Erythroblast (primary cell): ENCODE measurements at regions not wholly inside any gene's neighbourhood (a gene's known extent, or its start where the extent isn't known, plus 50 kb on each side); places are given as distances from the start of the nearest gene placed in this dataset.

Experiments used
- DNase-seq, 2 experiments: peaks; one replicate each; lab custom pipeline; 2025; lab: John Stamatoyannopoulos, UW
- GATA1 ChIP-seq: IDR thresholded peaks from 2 replicates; pipeline ENCODE4 v1.6.1; 2011; ENCODE audit warnings: low read depth, mild to moderate bottlenecking, control low read depth, low read length, moderate library complexity
- POLR2A ChIP-seq: IDR thresholded peaks from 2 replicates; pipeline ENCODE4 v1.6.1; 2011; ENCODE audit warnings: mild to moderate bottlenecking, low read length

- no peak for TF ChIP-seq GATA1
- TF ChIP-seq POLR2A: no peak
- no peak for DNase-seq
Observed at GRCh38 chr7:19623676-19624075, 85.2 kb downstream of the POLR1F start.

- TF ChIP-seq POLR2A (no peak), GATA1 (no peak)
- DNase-seq: no peak
Observed at GRCh38 chr7:19621740-19622139, 87.1 kb downstream of the POLR1F start.

- no peak for TF ChIP-seq POLR2A
- no peak for DNase-seq
Observed at GRCh38 chr7:19620470-19620869, 88.4 kb downstream of the POLR1F start.

GRCh38 chr7:19619122-19619521 is 89.7 kb downstream of the POLR1F start:
- TF ChIP-seq POLR2A: no peak
- TF ChIP-seq GATA1: no peak
- no peak for DNase-seq

- no peak for DNase-seq
- no peak for TF ChIP-seq GATA1
Observed at GRCh38 chr7:19617901-19618300, 90.9 kb downstream of the POLR1F start.

- DNase-seq: no peak
- TF ChIP-seq GATA1 (no peak), POLR2A (no peak)
Observed at GRCh38 chr7:19610194-19610943, 98.5 kb downstream of the POLR1F start.

GRCh38 chr7:19589446-19589845 is 119.4 kb downstream of the POLR1F start:
- no peak for TF ChIP-seq GATA1
- no peak for TF ChIP-seq POLR2A
- DNase-seq: no peak

GRCh38 chr7:19587291-19587690 is 121.5 kb downstream of the POLR1F start:
- TF ChIP-seq GATA1 (no peak), POLR2A (no peak)
- no peak for DNase-seq

- DNase-seq: no peak
Observed at GRCh38 chr7:19585761-19586160, 123.1 kb downstream of the POLR1F start.

GRCh38 chr7:19575909-19576557 is 132.8 kb downstream of the POLR1F start:
- TF ChIP-seq GATA1 (no peak), POLR2A (no peak)
- DNase-seq: no peak

More at GRCh38 chr7:19585761-19586160, 123.1 kb downstream of the POLR1F start:
- TF ChIP-seq POLR2A (no peak), GATA1 (no peak)

- no peak for TF ChIP-seq GATA1
- no peak for TF ChIP-seq POLR2A
- no peak for DNase-seq
Observed at GRCh38 chr7:19574131-19574530, 134.7 kb downstream of the POLR1F start.

- DNase-seq: no peak
- TF ChIP-seq POLR2A (no peak), GATA1 (no peak)
Observed at GRCh38 chr7:19572566-19572965, 136.3 kb downstream of the POLR1F start.

GRCh38 chr7:19567011-19567410 is 141.8 kb downstream of the POLR1F start:
- TF ChIP-seq GATA1 (no peak), POLR2A (no peak)

GRCh38 chr7:19565602-19566001 is 143.2 kb downstream of the POLR1F start:
- no peak for DNase-seq
- TF ChIP-seq GATA1: no peak
- no peak for TF ChIP-seq POLR2A

More at GRCh38 chr7:19567011-19567410, 141.8 kb downstream of the POLR1F start:
- DNase-seq: no peak
